GM18499 (cell line): ENCODE measurements at regions not wholly inside any gene's neighbourhood (a gene's known extent, or its start where the extent isn't known, plus 50 kb on each side); places are given as distances from the start of the nearest gene placed in this dataset.
"Not testable (repeated sequence)": the region's sequence is repeated elsewhere in the genome, so short reads cannot be mapped to it uniquely, and the experiment has no call there.

Experiments
- ATAC-seq: cut with Tn5 transposase; IDR thresholded peaks from one replicate; pipeline ENCODE4 v1.9.1; 2021; ENCODE audit warnings: moderate number of reproducible peaks; ENCODE audit not compliant: insufficient read depth, unreplicated experiment

- no peak for ATAC-seq
Measured at GRCh38 chr2:16187482-16187817, 247.1 kb downstream of the MYCN start.

GRCh38 chr2:16186661-16187481, 246.5 kb downstream of the MYCN start:
- no peak for ATAC-seq

- no peak for ATAC-seq
Measured at GRCh38 chr2:16185801-16186272, 245.5 kb downstream of the MYCN start.

GRCh38 chr2:16184945-16185660, 244.8 kb downstream of the MYCN start:
- no peak for ATAC-seq

- no peak for ATAC-seq
Measured at GRCh38 chr2:16184341-16184890, 244.1 kb downstream of the MYCN start.

GRCh38 chr2:16183345-16183744, 243.0 kb downstream of the MYCN start:
- ATAC-seq, result no peak

GRCh38 chr2:16182841-16183240, 242.5 kb downstream of the MYCN start:
- ATAC-seq, result no peak

- not testable (repeated sequence) for ATAC-seq
Measured at GRCh38 chr2:16182311-16182815, 242.0 kb downstream of the MYCN start.

- no peak for ATAC-seq
Measured at GRCh38 chr2:16181741-16182090, 241.4 kb downstream of the MYCN start.

GRCh38 chr2:16181062-16181740, 240.9 kb downstream of the MYCN start:
- ATAC-seq, result no peak

- no peak for ATAC-seq
Measured at GRCh38 chr2:16180631-16181030, 240.3 kb downstream of the MYCN start.

GRCh38 chr2:16179701-16180416, 239.5 kb downstream of the MYCN start:
- no peak for ATAC-seq

- no peak for ATAC-seq
Measured at GRCh38 chr2:16178551-16179130, 238.3 kb downstream of the MYCN start.

- ATAC-seq, result no peak
Measured at GRCh38 chr2:16177671-16178180, 237.4 kb downstream of the MYCN start.

GRCh38 chr2:16176971-16177480, 236.7 kb downstream of the MYCN start:
- ATAC-seq, result no peak

- no peak for ATAC-seq
Measured at GRCh38 chr2:16175247-16175825, 235.0 kb downstream of the MYCN start.

- ATAC-seq, result no peak
Measured at GRCh38 chr2:16174693-16175045, 234.3 kb downstream of the MYCN start.

GRCh38 chr2:16173893-16174692, 233.7 kb downstream of the MYCN start:
- ATAC-seq, result no peak
